Stimulated activated effector memory CD8-positive, alpha-beta T cell treated with anti-CD3 and anti-CD28 coated beads, Interleukin-12 subunit alpha, Interleukin-12 subunit beta, amount 100 ng/mL, for 72 hours (primary cell): ENCODE measurements at regions not wholly inside any gene's neighbourhood (a gene's known extent, or its start where the extent isn't known, plus 50 kb on each side); places are given as distances from the start of the nearest gene placed in this dataset.

Experiments
- ATAC-seq: fragments of 150-1000 bp; cut with Tn5 transposase; 2 replicates; pipeline ENCODE4 v1.10.0; 2021
- DNase-seq, 2 donors: peaks; one replicate each; pipeline ENCODE4 v3.0.0; 2021 to 2022; ENCODE audit warnings: low spot score in 2 of 2
- H3K27ac Mint-ChIP-seq: one replicate; pipeline ENCODE4 v1.8.0; 2022; ENCODE audit warnings: mild to moderate bottlenecking, mixed read lengths
- H3K36me3 Mint-ChIP-seq: one replicate; pipeline ENCODE4 v1.8.0; 2022; ENCODE audit warnings: mild to moderate bottlenecking, mixed read lengths
- H3K4me1 Mint-ChIP-seq: one replicate; pipeline ENCODE4 v1.8.0; 2022; ENCODE audit warnings: mixed read lengths
- H3K4me3 Mint-ChIP-seq: one replicate; pipeline ENCODE4 v1.8.0; 2022; ENCODE audit warnings: mild to moderate bottlenecking, mixed read lengths
- H3K9me3 Mint-ChIP-seq: one replicate; pipeline ENCODE4 v1.8.0; 2022; ENCODE audit warnings: mixed read lengths

GRCh38 chr6:105620878-105621277 is 218.0 kb upstream of the PREP start:
- DNase-seq (peak; percentile 13 to 71), ATAC-seq (peak; percentile 98)
- peaks cover 49% of the 10 kb centered on the region for H3K4me1 Mint-ChIP-seq
- H3K4me3 Mint-ChIP-seq: no peak overlapping the region
- peaks cover 8% of the 10 kb centered on the region for H3K36me3 Mint-ChIP-seq
- H3K9me3 Mint-ChIP-seq: peaks cover 13% of the 10 kb centered on the region
- peak overlapping the region; percentile 86 for H3K27ac Mint-ChIP-seq

DNA sequence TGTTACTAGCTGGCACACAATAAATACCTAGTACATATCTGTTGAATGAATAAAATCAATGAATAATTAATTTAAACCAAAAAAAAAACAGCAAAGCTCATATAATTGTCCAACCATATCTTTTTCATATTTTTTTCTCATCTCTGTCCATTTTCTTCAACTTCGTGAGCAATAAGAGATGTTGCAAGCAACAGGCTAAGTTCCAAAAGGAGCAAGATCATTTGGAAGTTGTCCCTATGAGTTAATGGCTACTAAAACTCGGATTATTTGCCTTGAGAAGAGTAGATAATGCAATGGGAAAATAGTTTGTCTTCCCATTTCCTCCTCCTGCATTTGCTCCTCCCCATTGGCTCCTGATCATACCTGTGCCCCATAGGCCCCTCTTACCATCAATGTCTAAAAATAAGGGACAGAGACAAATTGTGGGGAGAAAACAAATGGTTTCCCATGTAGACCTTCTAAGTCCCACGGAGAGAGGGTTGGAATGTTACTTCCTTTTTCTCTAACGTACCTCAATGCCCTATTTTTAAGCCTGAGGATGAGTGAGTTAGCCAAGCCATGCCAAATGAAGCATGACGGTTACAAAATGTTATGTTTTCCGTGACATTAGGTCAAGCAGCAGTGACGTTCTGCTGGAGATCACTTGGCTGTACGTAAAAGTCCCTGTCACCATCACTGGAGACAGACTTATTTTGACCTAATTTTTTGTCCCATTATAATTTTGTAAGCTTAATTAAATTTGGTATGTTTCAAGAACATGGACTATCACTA is 217.3 kb upstream of the PREP start:
- ATAC-seq: no peak
- Mint-ChIP-seq H3K4me3 (no peak overlapping the region), H3K27ac (peak overlapping the region; percentile 86), H3K4me1 (peaks cover 44% of the 10 kb centered on the region), H3K9me3 (peaks cover 11% of the 10 kb centered on the region), H3K36me3 (peaks cover 8% of the 10 kb centered on the region)
- no peak for DNase-seq

DNA sequence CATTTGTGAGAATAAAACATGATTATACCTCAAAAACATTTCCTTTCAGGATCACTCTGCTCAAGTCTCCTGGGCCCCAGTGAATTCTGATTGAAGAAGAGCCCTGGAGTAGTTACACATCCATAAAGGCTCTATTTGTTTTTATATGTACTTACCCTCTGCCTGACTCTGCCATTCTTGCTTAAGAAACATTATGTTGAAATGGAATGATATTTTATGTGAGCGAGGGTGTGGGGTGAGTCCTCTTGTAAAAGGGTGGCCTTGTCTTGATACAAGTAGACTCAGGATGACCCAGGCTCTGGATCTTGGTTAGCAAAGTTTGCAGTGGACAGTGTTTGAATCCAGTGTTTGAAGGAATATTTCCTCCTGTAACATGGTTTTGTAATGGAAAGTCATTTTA is 215.4 kb upstream of the PREP start:
- H3K4me1 Mint-ChIP-seq: peaks cover 33% of the 10 kb centered on the region
- no peak overlapping the region for H3K4me3 Mint-ChIP-seq
- peak overlapping the region; percentile 66 for H3K27ac Mint-ChIP-seq
- DNase-seq (no peak), ATAC-seq (no peak)
- peaks cover 4% of the 10 kb centered on the region for H3K9me3 Mint-ChIP-seq
- H3K36me3 Mint-ChIP-seq: peaks cover 8% of the 10 kb centered on the region

- Mint-ChIP-seq H3K36me3 (peaks cover 8% of the 10 kb centered on the region), H3K9me3 (peaks cover 4% of the 10 kb centered on the region), H3K4me1 (peaks cover 19% of the 10 kb centered on the region), H3K27ac (no peak overlapping the region), H3K4me3 (no peak overlapping the region)
- DNase-seq (no peak), ATAC-seq (no peak)
Measured at GRCh38 chr6:105616521-105616920, 213.6 kb upstream of the PREP start.

GRCh38 chr6:105611606-105612005 is 208.7 kb upstream of the PREP start:
- H3K36me3 Mint-ChIP-seq: no peaks in the 10 kb centered on the region
- H3K9me3 Mint-ChIP-seq: peaks cover 4% of the 10 kb centered on the region
- no peaks in the 10 kb centered on the region for H3K4me1 Mint-ChIP-seq
- no peak for DNase-seq
- no peak for ATAC-seq
- no peak overlapping the region for H3K4me3 Mint-ChIP-seq
- H3K27ac Mint-ChIP-seq: no peak overlapping the region

DNA sequence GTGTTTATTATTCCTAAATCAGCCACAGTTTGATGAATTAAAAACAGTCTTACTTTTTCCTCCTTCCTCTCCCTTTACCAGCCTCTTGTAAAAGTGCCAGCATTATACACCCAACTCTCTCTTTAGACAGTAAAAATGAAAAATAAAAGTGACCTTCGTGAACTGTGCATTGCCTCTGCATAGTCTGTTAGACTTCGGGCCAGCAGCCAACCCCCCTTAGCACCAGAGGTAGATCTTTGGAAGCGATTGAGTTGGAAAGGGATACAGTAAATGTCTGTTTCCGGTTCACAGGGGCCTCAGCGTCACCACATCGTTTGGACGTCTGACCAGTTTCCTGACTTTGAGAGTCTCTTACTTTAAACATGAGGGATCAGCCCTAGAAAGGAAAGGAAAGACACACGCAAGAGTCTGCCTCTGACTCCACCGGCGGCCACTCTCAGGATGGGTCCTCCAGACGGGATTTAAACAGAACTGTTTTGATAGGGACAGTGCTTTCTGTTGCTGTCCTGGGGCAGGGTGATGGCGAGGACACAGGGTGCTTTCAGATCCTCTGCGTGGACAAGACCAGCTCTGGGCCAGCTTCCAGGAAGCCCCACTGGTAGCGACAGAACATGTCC is 206.6 kb upstream of the PREP start:
- DNase-seq (no peak), ATAC-seq (no peak)
- H3K4me1 Mint-ChIP-seq: no peaks in the 10 kb centered on the region
- H3K4me3 Mint-ChIP-seq: no peak overlapping the region
- H3K27ac Mint-ChIP-seq: no peak overlapping the region
- no peaks in the 10 kb centered on the region for H3K36me3 Mint-ChIP-seq
- no peaks in the 10 kb centered on the region for H3K9me3 Mint-ChIP-seq

- H3K4me1 Mint-ChIP-seq: no peaks in the 10 kb centered on the region
- ATAC-seq: no peak
- DNase-seq: no peak
- H3K36me3 Mint-ChIP-seq: no peaks in the 10 kb centered on the region
- no peak overlapping the region for H3K27ac Mint-ChIP-seq
- no peak overlapping the region for H3K4me3 Mint-ChIP-seq
- H3K9me3 Mint-ChIP-seq: no peaks in the 10 kb centered on the region
Measured at GRCh38 chr6:105608711-105609374, 206.0 kb upstream of the PREP start.

GRCh38 chr6:105607636-105608621 is 205.0 kb upstream of the PREP start:
- ATAC-seq: no peak
- H3K9me3 Mint-ChIP-seq: no peaks in the 10 kb centered on the region
- H3K27ac Mint-ChIP-seq: no peak overlapping the region
- DNase-seq: no peak
- no peaks in the 10 kb centered on the region for H3K4me1 Mint-ChIP-seq
- H3K4me3 Mint-ChIP-seq: no peak overlapping the region
- no peaks in the 10 kb centered on the region for H3K36me3 Mint-ChIP-seq

DNA sequence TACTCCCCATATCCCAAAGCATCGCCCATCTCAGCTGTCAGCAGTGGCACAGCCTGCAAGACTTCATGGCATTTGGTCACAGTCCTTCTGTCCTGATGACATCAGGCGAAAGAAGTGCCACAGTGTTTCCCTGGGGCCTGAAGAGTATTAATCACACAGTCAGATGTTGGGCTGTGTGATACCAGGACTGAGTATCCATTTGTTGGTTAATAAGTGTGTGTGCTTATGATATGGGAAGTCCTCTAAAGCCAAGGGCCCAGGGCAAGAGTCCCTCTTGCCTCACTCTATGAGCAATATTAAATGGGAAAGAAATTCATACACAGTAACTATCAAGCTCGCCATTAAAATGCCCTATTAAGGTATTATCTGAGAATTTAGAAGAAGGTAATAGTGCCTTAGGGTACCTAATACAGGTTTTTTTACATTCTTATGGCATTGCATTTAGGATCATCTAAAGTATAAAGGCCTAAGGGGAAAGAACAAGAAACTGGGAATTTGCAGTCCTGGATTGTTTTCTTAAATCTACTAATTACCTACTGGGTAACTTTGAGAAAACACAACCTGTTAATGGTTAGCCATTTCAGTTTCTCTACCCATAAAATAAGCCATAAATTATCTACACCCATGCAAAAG is 204.1 kb upstream of the PREP start:
- Mint-ChIP-seq H3K36me3 (no peaks in the 10 kb centered on the region), H3K4me3 (no peak overlapping the region), H3K9me3 (no peaks in the 10 kb centered on the region), H3K27ac (no peak overlapping the region), H3K4me1 (peaks cover under 1% of the 10 kb centered on the region)
- no peak for ATAC-seq
- DNase-seq: no peak

- peaks cover 21% of the 10 kb centered on the region for H3K4me1 Mint-ChIP-seq
- no peak overlapping the region for H3K4me3 Mint-ChIP-seq
- ATAC-seq (no peak), DNase-seq (no peak)
- no peaks in the 10 kb centered on the region for H3K9me3 Mint-ChIP-seq
- H3K36me3 Mint-ChIP-seq: peaks cover 10% of the 10 kb centered on the region
- no peak overlapping the region for H3K27ac Mint-ChIP-seq
Measured at GRCh38 chr6:105604587-105604884, 201.7 kb upstream of the PREP start.

DNA sequence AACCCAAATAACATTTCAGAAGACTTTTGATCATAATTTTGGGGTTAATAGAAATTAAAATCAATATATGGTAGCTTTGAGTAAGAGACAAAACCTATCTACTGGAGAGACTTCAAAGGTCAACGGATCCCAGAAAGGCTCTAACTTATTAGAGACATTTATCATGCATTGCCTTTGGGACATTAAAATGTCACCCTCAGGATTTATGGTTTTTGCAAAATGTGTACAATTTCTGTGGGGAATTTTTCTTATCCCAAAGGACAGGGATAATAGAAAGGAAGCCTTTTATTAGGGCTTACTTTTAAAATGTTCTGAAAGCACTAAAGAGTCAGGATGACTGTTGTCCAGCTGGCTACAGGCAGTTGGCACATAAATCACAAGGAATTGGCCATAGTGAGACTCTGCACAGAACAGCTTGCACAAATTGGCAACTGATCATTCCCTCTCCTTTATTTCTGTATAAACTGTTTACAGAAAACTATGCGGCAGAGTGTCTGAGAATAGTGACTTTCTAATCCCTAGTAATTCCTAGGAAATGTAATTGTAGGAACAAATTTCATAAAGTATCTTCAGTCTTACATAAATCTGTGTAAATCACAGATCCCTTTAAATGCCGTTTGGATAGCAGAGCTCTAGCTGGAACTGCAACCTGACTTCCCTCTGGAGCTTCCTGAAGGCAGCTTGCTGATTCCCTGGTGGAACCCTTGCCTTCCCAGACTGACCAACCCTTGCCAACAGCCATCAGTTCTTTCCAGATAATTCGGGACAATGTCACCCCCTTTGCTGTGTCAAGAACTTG is 201.1 kb upstream of the PREP start:
- Mint-ChIP-seq H3K4me1 (peaks cover 21% of the 10 kb centered on the region), H3K36me3 (peaks cover 12% of the 10 kb centered on the region), H3K9me3 (no peaks in the 10 kb centered on the region), H3K27ac (no peak overlapping the region), H3K4me3 (no peak overlapping the region)
- DNase-seq: no peak
- ATAC-seq: no peak

DNA sequence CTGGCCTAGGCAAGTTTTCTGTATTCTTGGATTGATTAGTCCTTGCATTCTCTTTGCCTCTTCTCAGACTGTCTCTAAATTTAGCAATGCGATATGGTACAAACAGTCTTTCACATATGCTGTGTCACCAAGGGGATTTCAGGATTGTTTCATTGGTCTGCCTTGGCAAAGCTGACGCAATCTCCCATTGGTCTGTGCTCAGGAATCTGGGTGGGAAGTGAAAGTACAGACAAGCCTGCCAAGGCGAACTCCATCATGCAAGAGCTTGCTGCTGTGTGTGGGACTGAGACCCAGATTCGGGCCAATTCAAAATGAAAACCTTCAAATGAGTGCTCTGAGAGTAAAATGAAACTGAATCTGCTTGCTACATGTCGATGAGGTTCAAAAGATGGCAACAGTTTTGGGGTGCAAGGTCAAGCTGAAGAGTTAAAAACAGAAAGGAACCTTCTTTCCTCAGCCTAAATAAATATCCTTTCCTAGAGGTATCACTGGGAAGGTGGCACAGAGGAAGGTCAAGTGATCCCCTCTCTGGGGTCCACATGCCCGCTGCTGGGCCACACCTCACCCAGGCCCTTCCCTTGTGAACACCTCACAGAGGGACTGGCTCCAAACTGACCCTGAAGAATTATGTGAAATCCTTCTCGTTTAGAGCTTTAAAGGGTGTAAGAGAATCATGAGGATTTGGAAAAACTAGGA is 198.8 kb upstream of the PREP start:
- DNase-seq (peak; percentile 53 to 87), ATAC-seq (peak; percentile 92)
- Mint-ChIP-seq H3K4me1 (peaks cover 27% of the 10 kb centered on the region), H3K4me3 (peak overlapping the region; percentile 66), H3K9me3 (peaks cover 5% of the 10 kb centered on the region), H3K36me3 (peaks cover 12% of the 10 kb centered on the region), H3K27ac (peak overlapping the region; percentile 97)

DNA sequence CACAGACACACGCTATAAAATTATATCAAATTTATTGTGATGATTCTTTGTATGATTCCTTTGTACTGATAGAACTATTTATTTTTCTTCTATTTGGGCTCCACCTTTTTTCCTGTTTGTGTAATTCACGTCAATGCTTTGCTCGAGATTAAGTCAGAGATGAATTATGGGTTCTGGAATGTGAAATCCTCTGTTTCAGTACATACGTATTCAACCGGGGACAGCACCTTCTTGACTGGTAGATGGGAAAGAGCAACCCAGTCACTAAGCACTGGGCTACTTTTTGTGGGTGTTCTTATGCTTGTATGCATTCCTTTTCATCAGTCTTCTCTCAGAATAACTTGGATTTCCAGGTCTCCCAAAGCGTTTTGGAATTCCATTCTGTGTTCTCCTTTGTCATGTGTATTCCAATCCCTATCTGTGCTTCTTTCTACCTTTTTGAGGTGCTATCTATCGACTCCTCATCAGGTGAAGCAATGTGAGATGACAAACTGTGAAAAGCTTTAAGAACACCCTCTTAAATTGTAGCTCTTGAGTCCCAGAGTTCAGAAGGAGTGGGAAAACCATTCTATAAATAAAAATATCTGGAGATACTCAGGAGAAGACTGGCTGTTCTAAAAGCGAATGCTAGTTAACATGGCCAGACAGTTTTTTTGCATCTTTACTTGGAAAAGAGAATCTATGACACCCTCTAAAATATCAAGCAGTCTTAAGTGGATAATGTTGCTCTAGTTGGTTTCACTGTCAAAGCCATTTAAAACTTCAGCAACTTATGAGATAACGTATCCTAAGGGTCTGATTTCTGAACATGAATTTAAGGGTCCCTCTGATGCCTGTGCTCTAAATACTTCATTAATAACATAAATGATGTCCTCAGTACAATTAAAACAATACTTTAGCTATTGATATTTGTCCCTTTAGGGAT is 197.7 kb upstream of the PREP start:
- no peak for ATAC-seq
- Mint-ChIP-seq H3K9me3 (peaks cover 5% of the 10 kb centered on the region), H3K4me1 (peaks cover 35% of the 10 kb centered on the region), H3K36me3 (peaks cover 12% of the 10 kb centered on the region), H3K27ac (peak overlapping the region; percentile 97), H3K4me3 (peak overlapping the region; percentile 66)
- no peak for DNase-seq
